ENCODE measurements at regions not wholly inside any gene's neighbourhood (a gene's known extent, or its start where the extent isn't known, plus 50 kb on each side); places are given as distances from the start of the nearest gene placed in this dataset.
"Not testable (repeated sequence)": the region's sequence is repeated elsewhere in the genome, so short reads cannot be mapped to it uniquely, and the experiment has no call there.

DNA sequence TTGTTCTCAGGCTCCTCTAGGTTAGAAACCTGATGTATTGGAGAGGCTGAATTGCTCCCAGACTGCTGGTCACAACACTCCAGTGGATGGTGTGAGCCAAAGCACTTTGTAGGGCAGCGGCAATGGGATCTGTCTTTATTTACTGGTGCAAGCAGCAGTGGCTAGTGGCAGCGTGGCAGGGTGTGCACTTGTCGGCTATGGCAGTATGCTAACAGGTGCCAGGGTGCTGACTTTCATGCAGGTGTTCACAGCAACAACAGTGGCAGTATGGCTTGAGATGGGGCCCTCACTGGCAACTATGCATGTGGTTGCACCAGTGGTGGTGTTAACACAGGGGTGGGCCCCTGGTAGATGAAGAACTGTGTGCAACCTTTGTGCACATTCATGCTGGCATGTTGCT is 347.8 kb downstream of the DSC3 start:
- no peak for TF ChIP-seq CTCF (IDR thresholded peaks at IDR 0.05)
- TF ChIP-seq ZFX (IDR thresholded peaks at IDR 0.05; ENCODE audit: borderline replicate concordance) = no peak
- no peak overlapping the region for H3K27ac ChIP-seq

GRCh38 chr18:30689216-30689615 is 353.3 kb downstream of the DSC3 start:
- no peak for TF ChIP-seq ZFX (IDR thresholded peaks at IDR 0.05; ENCODE audit: borderline replicate concordance)
- TF ChIP-seq CTCF (IDR thresholded peaks at IDR 0.05) = no peak
- no peak overlapping the region for H3K27ac ChIP-seq

DNA sequence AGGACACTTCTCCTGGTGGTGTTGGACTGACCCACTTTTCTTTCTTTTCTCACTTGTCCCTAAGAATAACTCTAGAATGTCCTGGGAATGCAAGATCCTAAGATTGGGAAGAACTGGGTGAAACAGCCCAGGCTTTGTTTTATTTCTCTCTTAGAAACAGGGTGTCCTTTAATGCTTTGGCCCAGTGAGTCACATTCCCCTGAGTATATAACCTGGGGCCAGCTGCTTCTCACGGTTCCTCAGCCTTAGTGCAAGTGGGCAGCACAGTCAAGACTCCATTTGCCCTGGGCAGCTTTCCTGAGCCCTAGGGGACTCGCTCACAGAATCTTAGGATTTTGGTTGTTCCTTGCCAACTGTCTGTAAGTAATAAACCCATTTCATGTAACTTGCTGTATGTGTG is 355.0 kb downstream of the DSC3 start:
- TF ChIP-seq ZFX (IDR thresholded peaks at IDR 0.05; ENCODE audit: borderline replicate concordance) (no peak), CTCF (IDR thresholded peaks at IDR 0.05) (no peak)

DNA sequence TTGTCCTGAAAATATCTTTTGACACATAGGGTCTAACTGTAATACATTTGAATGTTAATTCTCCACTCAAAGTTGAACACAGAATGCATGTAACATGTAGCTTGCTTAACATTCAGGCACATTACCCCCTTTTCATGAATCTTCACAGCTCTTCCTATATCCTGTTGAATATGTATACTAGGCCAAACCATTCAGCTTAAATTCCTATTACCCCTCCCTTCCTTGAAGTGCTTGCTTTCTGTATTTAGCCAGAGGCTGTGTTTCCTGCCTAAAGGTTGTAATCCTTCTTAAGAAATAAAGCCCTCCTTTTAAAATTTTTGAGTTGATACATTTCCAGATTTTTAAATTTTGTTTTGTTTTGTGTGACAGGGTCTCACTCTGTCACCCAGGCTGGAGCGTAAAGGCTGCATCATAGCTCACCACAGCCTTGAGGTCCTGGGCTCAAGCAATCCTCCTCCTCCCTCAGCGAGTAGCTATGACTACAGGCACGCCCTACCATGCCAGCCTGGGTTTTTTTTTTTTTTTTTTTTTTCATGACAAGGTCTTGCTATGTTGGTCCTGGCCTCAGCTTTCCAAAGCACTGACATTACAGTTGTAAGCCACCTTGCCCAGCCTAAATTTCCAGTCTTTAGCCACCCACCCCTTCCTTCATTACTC is 357.6 kb downstream of the DSC3 start:
- no peak overlapping the region for H3K27ac ChIP-seq
- TF ChIP-seq ZFX (IDR thresholded peaks at IDR 0.05; ENCODE audit: borderline replicate concordance) = no peak
- no peak for TF ChIP-seq CTCF (IDR thresholded peaks at IDR 0.05)

More for the DNA sequence above, 355.0 kb downstream of the DSC3 start:
- no peak overlapping the region for H3K27ac ChIP-seq

GRCh38 chr18:30683836-30684235 is 358.7 kb downstream of the DSC3 start:
- no peak overlapping the region for H3K27ac ChIP-seq
- no peak for TF ChIP-seq ZFX (IDR thresholded peaks at IDR 0.05; ENCODE audit: borderline replicate concordance)
- TF ChIP-seq CTCF (IDR thresholded peaks at IDR 0.05) = no peak

DNA sequence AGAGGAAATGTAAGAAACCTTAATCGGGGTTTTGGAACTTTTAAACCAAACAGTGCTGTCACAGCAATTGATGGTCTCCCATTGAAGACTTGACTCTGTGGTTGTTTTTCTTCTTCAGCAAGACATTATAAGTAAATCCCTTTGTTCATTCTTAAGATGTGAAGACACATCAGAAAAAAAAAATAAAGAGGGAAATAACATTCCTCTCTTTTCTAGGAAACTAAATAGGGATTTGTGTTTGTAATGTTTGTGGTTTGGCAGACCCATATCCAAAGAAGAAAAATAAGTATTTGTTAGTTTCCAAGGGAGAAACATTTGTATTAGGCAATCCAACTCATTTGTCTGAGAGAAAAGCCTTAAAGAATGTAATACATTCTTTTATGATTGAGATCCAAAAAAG is 359.9 kb downstream of the DSC3 start:
- TF ChIP-seq CTCF (IDR thresholded peaks at IDR 0.05) = no peak
- TF ChIP-seq ZFX (IDR thresholded peaks at IDR 0.05; ENCODE audit: borderline replicate concordance) = no peak
- H3K27ac ChIP-seq = no peak overlapping the region

- no peak overlapping the region for H3K27ac ChIP-seq
- TF ChIP-seq ZFX (IDR thresholded peaks at IDR 0.05; ENCODE audit: borderline replicate concordance) = no peak
- no peak for TF ChIP-seq CTCF (IDR thresholded peaks at IDR 0.05)
Observed at GRCh38 chr18:30679285-30679930, 363.1 kb downstream of the DSC3 start.

DNA sequence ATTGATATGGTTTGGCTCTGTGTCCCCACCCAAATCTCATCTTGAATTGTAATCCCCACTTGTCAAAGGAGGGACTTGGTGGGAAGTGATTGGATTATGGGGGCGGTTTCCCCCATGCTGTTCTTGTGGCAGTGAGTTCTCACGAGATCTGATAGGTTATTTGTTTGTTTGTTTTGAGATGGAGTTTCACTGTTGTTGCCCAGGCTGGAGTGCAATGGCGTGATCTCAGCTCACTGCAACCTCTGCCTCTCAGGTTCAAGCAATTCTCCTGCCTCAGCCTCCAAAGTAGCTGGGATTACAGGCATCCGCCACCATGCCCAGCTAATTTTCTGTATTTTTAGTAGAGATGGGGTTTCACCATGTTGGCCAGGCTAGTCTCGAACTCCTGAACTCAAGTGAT is 364.7 kb downstream of the DSC3 start:
- H3K27ac ChIP-seq = not testable (repeated sequence)
